GM19328 (cell line): ENCODE measurements at regions not wholly inside any gene's neighbourhood (a gene's known extent, or its start where the extent isn't known, plus 50 kb on each side); places are given as distances from the start of the nearest gene placed in this dataset.

Source experiments
- ATAC-seq: cut with Tn5 transposase; IDR thresholded peaks from one replicate; pipeline ENCODE4 v1.9.1; 2021; ENCODE audit warnings: mild to moderate bottlenecking, moderate library complexity; ENCODE audit not compliant: unreplicated experiment

DNA sequence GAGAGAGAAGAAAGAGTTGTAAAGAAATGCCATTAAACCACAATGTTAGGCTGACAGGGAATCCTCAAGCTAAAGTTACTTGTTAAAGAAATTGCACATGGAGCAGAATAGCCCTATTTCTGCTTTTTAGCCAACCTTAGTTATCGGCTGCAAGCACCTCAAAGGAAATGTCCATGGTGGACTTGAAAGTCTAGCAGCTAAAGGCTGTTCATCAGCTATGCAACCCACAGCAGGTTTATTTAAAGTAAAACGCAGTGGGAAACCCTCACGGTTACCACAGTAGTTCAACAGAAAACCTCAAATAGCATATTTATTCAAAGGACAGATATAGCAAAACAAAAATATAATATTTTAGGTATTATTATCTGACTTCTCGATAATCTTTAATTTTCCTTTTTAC is 967.2 kb downstream of the IGSF11 start:
- no peak for ATAC-seq

- no peak for ATAC-seq
Observed at GRCh38 chr3:118075873-118076272, 958.8 kb downstream of the IGSF11 start.

DNA sequence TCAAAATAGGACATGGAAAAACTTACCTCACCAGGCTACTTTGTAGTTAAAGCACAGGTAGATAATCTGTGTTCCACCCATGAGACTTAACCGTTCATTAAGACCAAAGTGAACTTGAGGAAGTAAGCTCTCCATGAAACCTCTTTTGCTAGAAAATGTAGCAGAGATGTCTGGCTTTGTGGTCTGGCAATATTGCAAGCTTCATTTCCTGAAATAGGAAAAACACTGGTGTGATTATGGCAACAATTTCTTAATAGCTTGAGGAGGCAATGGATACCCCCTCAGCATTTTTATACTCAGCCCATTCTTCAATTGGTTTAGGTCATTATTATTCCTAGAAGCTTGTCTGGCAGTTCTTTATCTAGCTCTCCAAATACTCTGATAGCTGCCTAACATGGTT is 957.3 kb downstream of the IGSF11 start:
- ATAC-seq = no peak

- no peak for ATAC-seq
Observed at GRCh38 chr3:118080889-118081288, 953.8 kb downstream of the IGSF11 start.

DNA sequence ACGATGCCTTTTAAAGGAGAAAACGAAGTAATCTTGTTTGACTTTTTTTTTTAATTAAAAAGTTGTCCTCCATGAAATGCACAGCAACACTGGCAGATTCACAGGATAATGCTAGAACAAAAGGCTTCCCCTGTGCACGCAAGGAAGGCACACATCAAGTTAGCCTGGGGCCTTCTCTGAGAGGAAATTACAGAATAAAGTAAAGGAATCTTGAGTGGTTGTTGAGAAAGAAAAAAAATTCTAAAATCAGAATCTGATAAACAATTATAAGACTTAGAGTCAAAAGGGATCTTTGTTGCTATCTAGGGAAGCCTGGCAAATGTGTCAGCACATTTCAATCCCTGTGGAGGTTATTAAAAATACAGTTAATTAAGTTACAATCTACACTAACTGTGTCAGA is 946.0 kb downstream of the IGSF11 start:
- ATAC-seq = no peak

- ATAC-seq = no peak
Observed at GRCh38 chr3:118089563-118089962, 945.1 kb downstream of the IGSF11 start.

- ATAC-seq = no peak
Observed at GRCh38 chr3:118097226-118097625, 937.4 kb downstream of the IGSF11 start.

- no peak for ATAC-seq
Observed at GRCh38 chr3:118097660-118098059, 937.0 kb downstream of the IGSF11 start.

DNA sequence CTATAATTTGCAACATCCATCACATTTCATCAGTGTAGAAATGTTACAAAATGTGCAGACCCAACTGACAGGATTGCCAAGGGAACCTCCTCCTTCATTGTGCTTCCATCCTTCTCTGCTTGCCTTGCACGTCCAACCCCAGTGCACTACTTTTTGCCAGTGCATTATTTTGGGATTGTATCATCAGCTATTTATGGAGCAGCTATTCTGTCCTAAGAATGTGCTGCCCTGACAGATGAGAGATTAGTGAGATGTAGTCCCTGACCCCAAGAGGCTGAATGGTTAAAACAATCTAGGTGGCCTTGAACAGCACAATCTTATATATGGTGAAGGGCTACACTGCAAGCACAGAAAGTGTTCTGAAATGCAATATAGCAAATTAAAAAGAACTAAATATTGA is 935.8 kb downstream of the IGSF11 start:
- ATAC-seq = no peak

DNA sequence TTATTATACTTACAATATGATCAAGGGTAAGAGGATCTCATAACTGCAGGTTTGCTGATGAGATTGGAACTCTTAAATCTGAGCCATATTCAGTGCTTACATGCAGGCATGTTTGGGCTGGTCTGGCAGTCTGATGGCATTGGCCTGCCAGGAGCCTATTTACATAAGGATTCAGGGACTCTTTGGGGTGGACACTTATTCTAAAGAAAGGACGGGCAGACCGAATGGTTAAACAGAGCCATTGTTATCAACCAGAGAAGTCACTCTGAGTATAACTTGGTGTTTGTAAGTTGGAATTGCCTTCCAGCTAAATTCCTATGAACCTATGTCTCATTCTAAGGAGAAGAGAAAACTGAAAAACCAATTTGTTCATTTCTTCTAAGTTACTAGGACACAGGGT is 932.8 kb downstream of the IGSF11 start:
- ATAC-seq = no peak

DNA sequence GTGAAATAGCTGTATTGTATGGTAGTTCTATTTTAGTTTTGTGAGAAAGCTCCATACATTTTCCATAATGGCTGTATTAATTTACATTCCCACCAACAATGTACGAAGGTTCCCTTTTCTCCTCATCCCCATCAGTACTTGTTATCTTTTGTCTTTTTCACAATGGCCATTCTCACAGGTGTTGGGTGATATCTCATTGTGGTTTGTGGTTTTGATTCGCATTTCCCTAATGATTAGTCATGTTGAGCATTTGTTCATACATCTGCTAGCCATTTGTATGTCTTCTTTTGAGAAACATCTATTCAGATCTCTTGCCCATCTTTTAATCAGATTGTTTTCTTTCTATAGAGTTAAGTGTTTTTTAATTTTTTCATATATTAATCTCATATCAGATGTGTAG is 931.9 kb downstream of the IGSF11 start:
- ATAC-seq = no peak

GRCh38 chr3:118108201-118108600 is 926.4 kb downstream of the IGSF11 start:
- no peak for ATAC-seq

- no peak for ATAC-seq
Observed at GRCh38 chr3:118108769-118109168, 925.9 kb downstream of the IGSF11 start.

GRCh38 chr3:118110211-118110610 is 924.4 kb downstream of the IGSF11 start:
- ATAC-seq = no peak

DNA sequence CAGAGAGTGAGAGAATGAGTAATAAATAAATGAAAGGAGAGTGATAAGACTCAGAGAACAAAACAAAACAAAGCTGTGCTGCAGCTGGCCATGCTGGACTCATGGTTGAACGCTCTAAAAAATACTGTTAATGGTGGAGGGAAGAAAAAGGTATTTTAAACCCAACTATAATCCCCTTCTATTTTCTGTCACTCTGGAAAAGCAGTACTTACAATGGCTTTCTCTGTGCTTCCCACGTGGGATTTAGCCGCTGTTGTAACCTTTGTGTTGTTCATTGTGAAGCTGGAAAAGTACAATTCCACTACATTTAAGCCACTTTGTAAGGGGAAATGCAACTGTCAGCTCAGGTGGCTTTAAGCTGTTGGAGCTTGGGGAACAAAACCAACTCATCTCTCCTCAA is 917.7 kb downstream of the IGSF11 start:
- ATAC-seq = no peak

DNA sequence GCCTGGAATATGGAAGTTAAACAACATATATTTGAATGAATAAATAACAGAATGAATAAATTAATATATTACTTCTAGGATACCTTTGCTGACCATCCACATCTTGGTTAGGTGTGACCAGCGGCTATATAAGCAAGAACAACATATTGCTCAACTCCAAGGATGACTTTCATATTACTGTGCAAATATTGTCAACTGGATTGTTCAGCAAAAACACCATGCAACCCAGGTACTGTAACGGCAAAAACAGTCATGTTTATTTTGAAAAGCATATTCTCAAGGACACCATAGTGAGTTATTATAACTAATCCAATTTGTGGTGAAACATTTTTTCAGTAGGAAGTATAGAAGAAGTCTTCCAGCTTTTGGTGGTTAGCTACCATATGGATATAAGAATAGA is 907.9 kb downstream of the IGSF11 start:
- ATAC-seq = no peak

DNA sequence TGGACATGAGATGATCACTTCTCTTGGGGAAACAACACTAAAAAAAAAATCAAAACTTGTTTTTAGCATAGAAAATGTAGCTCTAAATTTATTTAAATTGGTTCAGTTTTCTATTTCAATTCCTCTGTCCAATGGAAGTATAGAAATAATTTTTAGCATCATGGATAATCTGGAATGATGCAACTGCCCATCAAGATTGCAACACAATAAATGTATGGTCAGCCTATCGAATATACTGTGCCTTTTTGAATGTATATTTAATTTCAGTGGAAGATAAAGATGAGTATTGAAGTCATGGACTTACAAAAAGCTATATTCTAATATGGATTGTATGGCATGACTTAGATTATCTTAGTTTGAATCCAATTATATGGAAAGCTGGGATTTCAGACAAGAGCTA is 906.7 kb downstream of the IGSF11 start:
- no peak for ATAC-seq

- ATAC-seq = no peak
Observed at GRCh38 chr3:118128886-118129285, 905.8 kb downstream of the IGSF11 start.

GRCh38 chr3:118137778-118138177 is 896.9 kb downstream of the IGSF11 start:
- ATAC-seq = no peak

GRCh38 chr3:118144919-118145318 is 889.7 kb downstream of the IGSF11 start:
- ATAC-seq = no peak

GRCh38 chr3:118146658-118147375 is 887.8 kb downstream of the IGSF11 start:
- ATAC-seq = no peak

DNA sequence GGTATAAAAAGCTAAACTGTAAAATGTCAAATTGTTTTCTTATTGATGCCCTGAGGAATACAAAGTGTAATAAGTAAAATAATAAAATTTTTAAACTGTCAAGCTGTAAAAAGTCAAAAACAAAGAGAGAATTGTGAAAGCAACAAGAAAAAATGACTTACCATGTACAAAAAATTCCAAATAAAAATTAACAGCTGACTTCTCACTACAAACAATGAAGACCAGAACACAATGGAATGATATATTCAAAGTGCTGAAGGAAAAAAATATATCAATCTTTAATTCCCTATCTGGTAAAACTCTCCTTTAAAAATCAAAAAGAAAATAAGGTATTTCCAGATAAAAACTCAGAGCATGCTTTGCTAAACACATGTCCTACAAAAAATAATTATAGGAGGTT is 883.5 kb downstream of the IGSF11 start:
- ATAC-seq = no peak
